ENCODE measurements at regions not wholly inside any gene's neighbourhood (a gene's known extent, or its start where the extent isn't known, plus 50 kb on each side); places are given as distances from the start of the nearest gene placed in this dataset.
"Not testable (repeated sequence)": the region's sequence is repeated elsewhere in the genome, so short reads cannot be mapped to it uniquely, and the experiment has no call there.

GRCh38 chr2:44100351-44100750 lies 68.3 kb upstream of the PPM1B start:
- H3K9me3 Mint-ChIP-seq = no peaks in the 10 kb centered on the region
- no peaks in the 10 kb centered on the region for H3K36me3 Mint-ChIP-seq (ENCODE audit: low read depth)
- H3K4me1 Mint-ChIP-seq (ENCODE audit: low read depth) = peaks cover 14% of the 10 kb centered on the region
- no peak overlapping the region for H3K27ac Mint-ChIP-seq
- no peak overlapping the region for H3K4me3 Mint-ChIP-seq
- no peaks in the 10 kb centered on the region for H3K27me3 Mint-ChIP-seq

- no peaks in the 10 kb centered on the region for H3K9me3 Mint-ChIP-seq
- no peak overlapping the region for H3K27ac Mint-ChIP-seq
- no peaks in the 10 kb centered on the region for H3K27me3 Mint-ChIP-seq
- no peak overlapping the region for H3K4me3 Mint-ChIP-seq
- H3K36me3 Mint-ChIP-seq (ENCODE audit: low read depth) = no peaks in the 10 kb centered on the region
- peaks cover 14% of the 10 kb centered on the region for H3K4me1 Mint-ChIP-seq (ENCODE audit: low read depth)
Measured at GRCh38 chr2:44101246-44101645, 67.4 kb upstream of the PPM1B start.

- H3K27ac Mint-ChIP-seq = no peak overlapping the region
- H3K9me3 Mint-ChIP-seq = no peaks in the 10 kb centered on the region
- H3K4me3 Mint-ChIP-seq = no peak overlapping the region
- H3K27me3 Mint-ChIP-seq = no peaks in the 10 kb centered on the region
- H3K36me3 Mint-ChIP-seq (ENCODE audit: low read depth) = no peaks in the 10 kb centered on the region
- H3K4me1 Mint-ChIP-seq (ENCODE audit: low read depth) = peaks cover 14% of the 10 kb centered on the region
Measured at GRCh38 chr2:44102790-44103562, 65.7 kb upstream of the PPM1B start.

GRCh38 chr2:44103639-44104038 lies 65.0 kb upstream of the PPM1B start:
- H3K27ac Mint-ChIP-seq = no peak overlapping the region
- H3K4me3 Mint-ChIP-seq = no peak overlapping the region
- no peaks in the 10 kb centered on the region for H3K36me3 Mint-ChIP-seq (ENCODE audit: low read depth)
- no peaks in the 10 kb centered on the region for H3K27me3 Mint-ChIP-seq
- no peaks in the 10 kb centered on the region for H3K9me3 Mint-ChIP-seq
- peaks cover 14% of the 10 kb centered on the region for H3K4me1 Mint-ChIP-seq (ENCODE audit: low read depth)

- H3K9me3 Mint-ChIP-seq = no peaks in the 10 kb centered on the region
- no peaks in the 10 kb centered on the region for H3K27me3 Mint-ChIP-seq
- H3K27ac Mint-ChIP-seq = no peak overlapping the region
- H3K4me3 Mint-ChIP-seq = no peak overlapping the region
- H3K4me1 Mint-ChIP-seq (ENCODE audit: low read depth) = peaks cover 16% of the 10 kb centered on the region
- no peaks in the 10 kb centered on the region for H3K36me3 Mint-ChIP-seq (ENCODE audit: low read depth)
Measured at GRCh38 chr2:44104855-44105271, 63.8 kb upstream of the PPM1B start.

- H3K4me1 Mint-ChIP-seq (ENCODE audit: low read depth); H3K27ac Mint-ChIP-seq; H3K9me3 Mint-ChIP-seq; H3K27me3 Mint-ChIP-seq; H3K36me3 Mint-ChIP-seq (ENCODE audit: low read depth); H3K4me3 Mint-ChIP-seq: not testable (repeated sequence)
Measured at GRCh38 chr2:44106509-44106908, 62.2 kb upstream of the PPM1B start.

- H3K27ac Mint-ChIP-seq = no peak overlapping the region
- no peaks in the 10 kb centered on the region for H3K36me3 Mint-ChIP-seq (ENCODE audit: low read depth)
- H3K9me3 Mint-ChIP-seq = no peaks in the 10 kb centered on the region
- H3K4me1 Mint-ChIP-seq (ENCODE audit: low read depth) = peaks cover 8% of the 10 kb centered on the region
- no peak overlapping the region for H3K4me3 Mint-ChIP-seq
- peaks cover 3% of the 10 kb centered on the region for H3K27me3 Mint-ChIP-seq
Measured at GRCh38 chr2:44107086-44107740, 61.5 kb upstream of the PPM1B start.

- Mint-ChIP-seq H3K36me3 (ENCODE audit: low read depth) (no peaks in the 10 kb centered on the region), H3K4me1 (ENCODE audit: low read depth) (peaks cover 8% of the 10 kb centered on the region), H3K9me3 (no peaks in the 10 kb centered on the region), H3K27ac (no peak overlapping the region), H3K4me3 (no peak overlapping the region), H3K27me3 (peaks cover 3% of the 10 kb centered on the region)
Measured at GRCh38 chr2:44107974-44108373, 60.7 kb upstream of the PPM1B start.

GRCh38 chr2:44109166-44109565 lies 59.5 kb upstream of the PPM1B start:
- no peaks in the 10 kb centered on the region for H3K9me3 Mint-ChIP-seq
- H3K27ac Mint-ChIP-seq = no peak overlapping the region
- no peaks in the 10 kb centered on the region for H3K36me3 Mint-ChIP-seq (ENCODE audit: low read depth)
- peaks cover 6% of the 10 kb centered on the region for H3K27me3 Mint-ChIP-seq
- H3K4me3 Mint-ChIP-seq = no peak overlapping the region
- peaks cover 8% of the 10 kb centered on the region for H3K4me1 Mint-ChIP-seq (ENCODE audit: low read depth)

- Mint-ChIP-seq H3K27me3 (peaks cover 7% of the 10 kb centered on the region), H3K4me1 (ENCODE audit: low read depth) (peaks cover 8% of the 10 kb centered on the region), H3K27ac (no peak overlapping the region), H3K4me3 (no peak overlapping the region), H3K9me3 (no peaks in the 10 kb centered on the region), H3K36me3 (ENCODE audit: low read depth) (no peaks in the 10 kb centered on the region)
Measured at GRCh38 chr2:44110444-44110843, 58.2 kb upstream of the PPM1B start.

- Mint-ChIP-seq H3K27me3 (peaks cover 7% of the 10 kb centered on the region), H3K4me3 (no peak overlapping the region), H3K27ac (no peak overlapping the region), H3K36me3 (ENCODE audit: low read depth) (no peaks in the 10 kb centered on the region), H3K9me3 (no peaks in the 10 kb centered on the region), H3K4me1 (ENCODE audit: low read depth) (peaks cover 14% of the 10 kb centered on the region)
Measured at GRCh38 chr2:44112096-44112495, 56.6 kb upstream of the PPM1B start.

GRCh38 chr2:44116319-44116718 lies 52.4 kb upstream of the PPM1B start:
- Mint-ChIP-seq H3K4me1 (ENCODE audit: low read depth) (peaks cover 24% of the 10 kb centered on the region), H3K9me3 (no peaks in the 10 kb centered on the region), H3K27ac (no peak overlapping the region), H3K36me3 (ENCODE audit: low read depth) (no peaks in the 10 kb centered on the region), H3K27me3 (peaks cover 7% of the 10 kb centered on the region), H3K4me3 (no peak overlapping the region)

GRCh38 chr2:44118257-44118656 lies 50.4 kb upstream of the PPM1B start:
- Mint-ChIP-seq H3K4me1 (ENCODE audit: low read depth) (peaks cover 35% of the 10 kb centered on the region), H3K27ac (no peak overlapping the region), H3K9me3 (no peaks in the 10 kb centered on the region), H3K27me3 (peaks cover 9% of the 10 kb centered on the region), H3K36me3 (ENCODE audit: low read depth) (no peaks in the 10 kb centered on the region), H3K4me3 (no peak overlapping the region)

Data from stimulated activated naive CD8-positive, alpha-beta T cell treated with anti-CD3 and anti-CD28 coated beads, Interleukin-15, Interleukin-2, amounts not matched to agents 100 ng/mL and 50 ng/mL, for 24 hours (primary cell).